Neuronal stem cell (in vitro differentiated cells): ENCODE measurements at regions not wholly inside any gene's neighbourhood (a gene's known extent, or its start where the extent isn't known, plus 50 kb on each side); places are given as distances from the start of the nearest gene placed in this dataset.

Source experiments
- DNase-seq: peaks from one replicate; pipeline ENCODE4 v3.0.0-alpha.2; 2013; ENCODE audit warnings: low spot score
- H2AFZ ChIP-seq: one replicate; pipeline ENCODE4 v1.6.1; 2013; ENCODE audit warnings: mild to moderate bottlenecking, low read length, inconsistent platforms
- H2AK5ac ChIP-seq: 2 replicates; pipeline ENCODE4 v1.6.1; 2013; ENCODE audit warnings: low read depth, mild to moderate bottlenecking, inconsistent platforms, low read length, moderate library complexity, mixed read lengths
- H2BK120ac ChIP-seq: 2 replicates; pipeline ENCODE4 v1.6.1; 2013; ENCODE audit warnings: low read depth, mild to moderate bottlenecking, inconsistent platforms, low read length, moderate library complexity, mixed read lengths
- H2BK12ac ChIP-seq: one replicate; pipeline ENCODE4 v1.6.1; 2013; ENCODE audit warnings: low read length, inconsistent platforms
- H2BK15ac ChIP-seq: 2 replicates; pipeline ENCODE4 v1.6.1; 2013; ENCODE audit warnings: mild to moderate bottlenecking, low read length, inconsistent platforms, mixed read lengths
- H2BK5ac ChIP-seq: one replicate; pipeline ENCODE4 v1.6.1; 2013; ENCODE audit warnings: inconsistent platforms, mild to moderate bottlenecking, low read length, moderate library complexity
- H3K14ac ChIP-seq: one replicate; pipeline ENCODE4 v1.6.1; 2013; ENCODE audit warnings: low read length, inconsistent platforms
- H3K18ac ChIP-seq: 2 replicates; pipeline ENCODE4 v1.6.1; 2013; ENCODE audit warnings: low read length, inconsistent platforms
- H3K23ac ChIP-seq: 2 replicates; pipeline ENCODE4 v1.6.1; 2013; ENCODE audit warnings: low read depth, mild to moderate bottlenecking, mixed read lengths, low read length, inconsistent platforms; ENCODE audit not compliant: poor library complexity
- H3K27ac ChIP-seq: replicated peaks from 3 replicates; pipeline ENCODE4 v1.5.1; 2013; ENCODE audit warnings: low read length, inconsistent platforms
- H3K27me3 ChIP-seq, 3 experiments: 2 replicates each; pipeline ENCODE4 v1.6.1; 2013; ENCODE audit warnings: low read length in 3 of 3, mild to moderate bottlenecking in 2 of 3, inconsistent platforms in 1 of 3, low read depth in 1 of 3, mixed read lengths in 1 of 3, moderate library complexity in 1 of 3; ENCODE audit not compliant: control insufficient read depth in 3 of 3, insufficient read depth in 3 of 3
- H3K36me3 ChIP-seq, 2 donors: replicated peaks in 1 of 2; 2 replicates each; pipeline ENCODE4 v1.6.1; 2013; ENCODE audit warnings: low read length in 2 of 2; ENCODE audit not compliant: control insufficient read depth in 2 of 2, insufficient read depth in 2 of 2
- H3K4ac ChIP-seq: 2 replicates; pipeline ENCODE4 v1.6.1; 2013; ENCODE audit warnings: inconsistent platforms, mild to moderate bottlenecking, low read length, moderate library complexity
- H3K4me1 ChIP-seq, 2 donors: 1 replicate in 1 of 2; 2 replicates in 1 of 2; pipeline ENCODE4 v1.6.1; 2013; ENCODE audit warnings: low read length in 2 of 2, low read depth in 1 of 2; ENCODE audit not compliant: control insufficient read depth in 2 of 2, insufficient read depth in 1 of 2
- H3K4me2 ChIP-seq: one replicate; pipeline ENCODE4 v1.6.1; 2013; ENCODE audit warnings: mild to moderate bottlenecking, low read length, inconsistent platforms; ENCODE audit not compliant: insufficient read depth, poor library complexity, severe bottlenecking
- H3K4me3 ChIP-seq, 2 donors: 2 replicates each; pipeline ENCODE4 v1.5.1; 2013; ENCODE audit warnings: low read length in 2 of 2, mild to moderate bottlenecking in 2 of 2, inconsistent platforms in 1 of 2, moderate library complexity in 1 of 2
- H3K79me1 ChIP-seq: one replicate; pipeline ENCODE4 v1.6.1; 2013; ENCODE audit warnings: low read depth, mild to moderate bottlenecking, inconsistent platforms, low read length, moderate library complexity
- H3K9ac ChIP-seq: one replicate; pipeline ENCODE4 v1.6.1; 2013; ENCODE audit warnings: mild to moderate bottlenecking, low read depth, low read length, inconsistent platforms; ENCODE audit not compliant: poor library complexity
- H3K9me3 ChIP-seq, 2 donors: replicated peaks in 1 of 2; 2 replicates each; pipeline versions ENCODE3 to v1.6.1; 2013; ENCODE audit warnings: low read length in 2 of 2, mild to moderate bottlenecking in 2 of 2, inconsistent platforms in 1 of 2, low read depth in 1 of 2, mixed read lengths in 1 of 2, moderate library complexity in 1 of 2; ENCODE audit not compliant: control insufficient read depth in 2 of 2, insufficient read depth in 1 of 2
- H4K8ac ChIP-seq: one replicate; pipeline ENCODE4 v1.6.1; 2013; ENCODE audit warnings: low read depth, mild to moderate bottlenecking, inconsistent platforms, low read length, moderate library complexity
- H4K91ac ChIP-seq: one replicate; pipeline ENCODE4 v1.6.1; 2013; ENCODE audit warnings: low read length, low read depth, mild to moderate bottlenecking, inconsistent platforms; ENCODE audit not compliant: poor library complexity
- WGBS, 2 donors: extraction: QIAGEN DNeasy Blood & Tissue Kit; methylation state at CpG; one replicate each; pipeline ENCODE4 v1.1.7; 2013; ENCODE audit warnings: missing lambda C conversion rate in 2 of 2, mixed read lengths in 1 of 2; ENCODE audit not compliant: insufficient read length in 2 of 2, insufficient replicate concordance in 1 of 2; ENCODE audit errors: extremely low coverage in 2 of 2; 5-methylcytosine and 5-hydroxymethylcytosine counted together

GRCh38 chr6:7475081-7475480 lies 66.4 kb upstream of the DSP start:
- H2BK12ac ChIP-seq = no peak overlapping the region
- no peak for DNase-seq
- H2BK15ac ChIP-seq = no peak overlapping the region
- no peak overlapping the region for H3K4ac ChIP-seq
- no peak overlapping the region for H3K27ac ChIP-seq
- H2BK5ac ChIP-seq = no peak overlapping the region
- H3K9me3 ChIP-seq = no peaks in the 10 kb centered on the region
- H3K4me2 ChIP-seq = no peak overlapping the region
- H3K14ac ChIP-seq = no peak overlapping the region
- H3K4me1 ChIP-seq = no peaks in the 10 kb centered on the region
- no peak overlapping the region for H3K4me3 ChIP-seq
- no peak overlapping the region for H2AFZ ChIP-seq
- H3K9ac ChIP-seq = no peak overlapping the region
- no peak overlapping the region for H4K8ac ChIP-seq
- H2AK5ac ChIP-seq = no peak overlapping the region
- H3K18ac ChIP-seq = no peak overlapping the region
- H3K79me1 ChIP-seq = no peaks in the 10 kb centered on the region
- H4K91ac ChIP-seq = no peak overlapping the region
- H3K23ac ChIP-seq = no peak overlapping the region
- no CpG with 5 or more reads among the region's 5 CpGs for WGBS, 2 donors
- no peaks in the 10 kb centered on the region for H3K36me3 ChIP-seq
- H3K27me3 ChIP-seq = peaks cover 0 to 11% (median 0%) of the 10 kb centered on the region in 3 experiments
- H2BK120ac ChIP-seq = no peak overlapping the region

- no peak overlapping the region for H3K18ac ChIP-seq
Observed at GRCh38 chr6:7479801-7480266, 61.6 kb upstream of the DSP start.

GRCh38 chr6:7484666-7485065 lies 56.8 kb upstream of the DSP start:
- Histone ChIP-seq H2BK120ac (no peak overlapping the region), H4K8ac (no peak overlapping the region)

More at GRCh38 chr6:7479801-7480266, 61.6 kb upstream of the DSP start:
- H3K4me2 ChIP-seq = no peak overlapping the region
- H3K9me3 ChIP-seq = peaks cover 0 to 2% of the 10 kb centered on the region in 2 donors
- no peaks in the 10 kb centered on the region for H3K79me1 ChIP-seq
- H3K9ac ChIP-seq = no peak overlapping the region
- no peak overlapping the region for H3K4me3 ChIP-seq
- no peak overlapping the region for H4K8ac ChIP-seq
- H2BK5ac ChIP-seq = no peak overlapping the region
- no peak overlapping the region for H2AK5ac ChIP-seq
- H2BK12ac ChIP-seq = no peak overlapping the region
- DNase-seq = no peak
- H3K4ac ChIP-seq = no peak overlapping the region
- no peak overlapping the region for H2BK120ac ChIP-seq
- peaks cover 0 to 13% (median 0%) of the 10 kb centered on the region in 3 experiments for H3K27me3 ChIP-seq
- H4K91ac ChIP-seq = no peak overlapping the region
- no CpG with 5 or more reads among the region's 12 CpGs for WGBS, 2 donors
- H3K27ac ChIP-seq = no peak overlapping the region
- H2AFZ ChIP-seq = no peak overlapping the region
- H2BK15ac ChIP-seq = no peak overlapping the region
- no peak overlapping the region for H3K14ac ChIP-seq
- H3K23ac ChIP-seq = no peak overlapping the region
- no peaks in the 10 kb centered on the region for H3K36me3 ChIP-seq
- no peaks in the 10 kb centered on the region for H3K4me1 ChIP-seq

GRCh38 chr6:7486951-7487350 lies 54.5 kb upstream of the DSP start:
- Histone ChIP-seq H3K4ac (no peak overlapping the region), H2BK5ac (no peak overlapping the region), H3K4me3 (no peak overlapping the region), H3K4me1 (no peaks in the 10 kb centered on the region), H3K27me3 (peaks cover 0 to 13% (median 0%) of the 10 kb centered on the region in 3 experiments), H2BK12ac (no peak overlapping the region), H3K9me3 (no peaks in the 10 kb centered on the region), H3K18ac (no peak overlapping the region), H2BK120ac (no peak overlapping the region), H2BK15ac (no peak overlapping the region), H3K23ac (no peak overlapping the region), H3K14ac (no peak overlapping the region), H3K36me3 (no peaks in the 10 kb centered on the region), H3K79me1 (peaks cover 1% of the 10 kb centered on the region), H3K27ac (no peak overlapping the region), H2AFZ (no peak overlapping the region), H4K91ac (no peak overlapping the region), H4K8ac (no peak overlapping the region), H2AK5ac (no peak overlapping the region), H3K4me2 (no peak overlapping the region), H3K9ac (no peak overlapping the region)
- no peak for DNase-seq
- no CpG with 5 or more reads among the region's 3 CpGs for WGBS, 2 donors

More at GRCh38 chr6:7484666-7485065, 56.8 kb upstream of the DSP start:
- Histone ChIP-seq H2AK5ac (no peak overlapping the region), H3K9ac (no peak overlapping the region), H3K27me3 (peaks cover 0 to 2% (median 0%) of the 10 kb centered on the region in 3 experiments), H3K36me3 (no peaks in the 10 kb centered on the region), H2BK5ac (no peak overlapping the region), H3K18ac (no peak overlapping the region), H3K14ac (no peak overlapping the region), H3K4ac (no peak overlapping the region), H3K4me3 (no peak overlapping the region), H3K27ac (no peak overlapping the region), H3K23ac (no peak overlapping the region), H2BK15ac (no peak overlapping the region), H3K79me1 (peaks cover 1% of the 10 kb centered on the region), H2AFZ (no peak overlapping the region), H2BK12ac (no peak overlapping the region), H3K9me3 (peaks cover 0 to 2% of the 10 kb centered on the region in 2 donors), H3K4me1 (no peaks in the 10 kb centered on the region), H3K4me2 (no peak overlapping the region), H4K91ac (no peak overlapping the region)
- DNase-seq = no peak
